OCI-LY1 (cell line): ENCODE measurements at regions not wholly inside any gene's neighbourhood (a gene's known extent, or its start where the extent isn't known, plus 50 kb on each side); places are given as distances from the start of the nearest gene placed in this dataset.

ENCODE experiments used
- H2AFZ ChIP-seq: fragments of 200-600 bp; sonication (generic), shearing (Covaris generic); 2 replicates; pipeline ENCODE4 v1.6.0; 2014; ENCODE audit warnings: antibody characterized with exemption, mild to moderate bottlenecking, low read length
- H3F3A ChIP-seq: fragments of 200-600 bp; sonication (generic), shearing (Covaris generic); 2 replicates; pipeline ENCODE4 v1.6.0; 2014; ENCODE audit warnings: mild to moderate bottlenecking, antibody characterized with exemption, low read length, moderate library complexity; ENCODE audit not compliant: insufficient read depth
- H3K27ac ChIP-seq: fragments of 200-600 bp; sonication (generic); 2 replicates; pipeline ENCODE4 v1.5.1; 2014; ENCODE audit warnings: low read length, mixed run types, mild to moderate bottlenecking, low read depth; ENCODE audit not compliant: poor library complexity, severe bottlenecking
- H3K27me3 ChIP-seq: fragments of 200-600 bp; sonication (generic); 2 replicates; pipeline ENCODE4 v1.6.0; 2014; ENCODE audit warnings: antibody characterized with exemption, mild to moderate bottlenecking, low read length, moderate library complexity; ENCODE audit not compliant: insufficient read depth
- H3K36me3 ChIP-seq: fragments of 200-600 bp; sonication (generic); 2 replicates; pipeline ENCODE4 v1.6.1; 2014; ENCODE audit warnings: mild to moderate bottlenecking, antibody characterized with exemption, low read length, moderate library complexity, mixed read lengths; ENCODE audit not compliant: insufficient read depth
- H3K4me1 ChIP-seq: fragments of 200-600 bp; sonication (generic); 2 replicates; pipeline ENCODE4 v1.5.1; 2014; ENCODE audit warnings: mild to moderate bottlenecking, low read length, moderate library complexity; ENCODE audit not compliant: insufficient read depth, severe bottlenecking
- H3K4me2 ChIP-seq: fragments of 200-600 bp; sonication (generic), shearing (Covaris generic); 2 replicates; pipeline ENCODE4 v1.6.1; 2014; ENCODE audit warnings: low read length
- H3K4me3 ChIP-seq: fragments of 200-600 bp; sonication (generic); 2 replicates; pipeline ENCODE4 v1.5.1; 2014; ENCODE audit warnings: low read length, low read depth, mild to moderate bottlenecking, mixed read lengths; ENCODE audit not compliant: poor library complexity, severe bottlenecking
- H3K79me2 ChIP-seq: fragments of 200-600 bp; shearing (Covaris generic); 2 replicates; pipeline ENCODE4 v1.6.1; 2016; ENCODE audit warnings: mixed run types, low read length, mixed read lengths; ENCODE audit not compliant: insufficient read depth
- H3K9ac ChIP-seq: fragments of 200-600 bp; sonication (generic), shearing (Covaris generic); 2 replicates; pipeline ENCODE4 v1.6.1; 2014; ENCODE audit warnings: mild to moderate bottlenecking, low read length, mixed read lengths
- H3K9me2 ChIP-seq: fragments of 200-600 bp; sonication (generic), shearing (Covaris generic); 2 replicates; pipeline ENCODE4 v1.6.1; 2014; ENCODE audit warnings: low read depth, mild to moderate bottlenecking, low read length, mixed read lengths
- H3K9me3 ChIP-seq: fragments of 200-600 bp; shearing (Covaris generic); 2 replicates; pipeline ENCODE4 v1.6.1; 2014; ENCODE audit warnings: low read length, mixed read lengths
- H4K20me1 ChIP-seq: fragments of 200-600 bp; sonication (generic), shearing (Covaris generic); 2 replicates; pipeline ENCODE4 v1.6.0; 2016; ENCODE audit warnings: mild to moderate bottlenecking, low read length; ENCODE audit not compliant: insufficient read depth
- CTCF ChIP-seq: fragments of 200-600 bp; sonication (generic), shearing (Covaris generic); IDR thresholded peaks from 2 replicates; pipeline ENCODE4 v1.5.1; 2017; ENCODE audit warnings: mild to moderate bottlenecking, antibody characterized with exemption, low read length, moderate library complexity, mixed read lengths
- EZH2 ChIP-seq: fragments of 200-600 bp; sonication (generic), shearing (Covaris generic); IDR thresholded peaks from 2 replicates; pipeline ENCODE4 v1.8.0; 2017; ENCODE audit warnings: borderline replicate concordance, mixed run types, mild to moderate bottlenecking, antibody characterized with exemption, low read length, moderate library complexity, mixed read lengths

GRCh38 chr10:106399112-106399511, 765.4 kb downstream of the SORCS1 start:
- Histone ChIP-seq H3K9me2 (no peaks in the 10 kb centered on the region), H3K36me3 (no peaks in the 10 kb centered on the region), H3K79me2 (no peaks in the 10 kb centered on the region), H3K4me2 (no peak overlapping the region), H4K20me1 (no peaks in the 10 kb centered on the region), H3K9me3 (no peaks in the 10 kb centered on the region), H3K4me3 (no peak overlapping the region), H3K27ac (no peak overlapping the region), H2AFZ (no peak overlapping the region), H3K4me1 (no peaks in the 10 kb centered on the region), H3K27me3 (no peaks in the 10 kb centered on the region), H3K9ac (no peak overlapping the region), H3F3A (no peaks in the 10 kb centered on the region)
- TF ChIP-seq EZH2 (no peak), CTCF (no peak)

GRCh38 chr10:106396192-106396591, 768.3 kb downstream of the SORCS1 start:
- Histone ChIP-seq H3K9me2 (no peaks in the 10 kb centered on the region), H3K27me3 (no peaks in the 10 kb centered on the region), H3K36me3 (no peaks in the 10 kb centered on the region), H3F3A (no peaks in the 10 kb centered on the region), H2AFZ (no peak overlapping the region), H4K20me1 (no peaks in the 10 kb centered on the region), H3K9ac (no peak overlapping the region), H3K9me3 (no peaks in the 10 kb centered on the region), H3K4me2 (no peak overlapping the region), H3K79me2 (no peaks in the 10 kb centered on the region), H3K4me1 (no peaks in the 10 kb centered on the region), H3K4me3 (no peak overlapping the region), H3K27ac (no peak overlapping the region)
- TF ChIP-seq CTCF, result no peak
- no peak for TF ChIP-seq EZH2

- no peaks in the 10 kb centered on the region for H3K36me3 ChIP-seq
- H3K27ac ChIP-seq, result no peak overlapping the region
- no peaks in the 10 kb centered on the region for H3F3A ChIP-seq
- H4K20me1 ChIP-seq, result no peaks in the 10 kb centered on the region
- H3K4me2 ChIP-seq, result no peak overlapping the region
- H3K9me3 ChIP-seq, result no peaks in the 10 kb centered on the region
- H3K9ac ChIP-seq, result no peak overlapping the region
- H3K4me3 ChIP-seq, result no peak overlapping the region
- no peaks in the 10 kb centered on the region for H3K27me3 ChIP-seq
- H3K79me2 ChIP-seq, result no peaks in the 10 kb centered on the region
- no peak overlapping the region for H2AFZ ChIP-seq
- TF ChIP-seq EZH2 (no peak), CTCF (no peak)
- H3K9me2 ChIP-seq, result no peaks in the 10 kb centered on the region
- H3K4me1 ChIP-seq, result no peaks in the 10 kb centered on the region
Observed at GRCh38 chr10:106395041-106395749, 769.3 kb downstream of the SORCS1 start.
